ENCODE measurements at regions not wholly inside any gene's neighbourhood (a gene's known extent, or its start where the extent isn't known, plus 50 kb on each side); places are given as distances from the start of the nearest gene placed in this dataset.

GRCh38 chr10:130862626-130863025 lies 448.9 kb downstream of the TCERG1L start:
- H3K27me3 Mint-ChIP-seq (ENCODE audit: unreplicated experiment), result no peaks in the 10 kb centered on the region
- intact Hi-C loops (cut with micrococcal nuclease; ENCODE audit: unreplicated experiment), result no loop called here
- CTCF ChIA-PET, result no interaction called here
- H3K4me1 Mint-ChIP-seq (ENCODE audit: low read depth, unreplicated experiment), result no peaks in the 10 kb centered on the region
- no TSS peak for BruUV-seq (replicated peaks)
- no peak for TF ChIP-seq CTCF (IDR thresholded peaks at IDR 0.05; ENCODE audit: unreplicated experiment)
- H3K9me3 Mint-ChIP-seq (ENCODE audit: low read depth, unreplicated experiment), result peaks cover 12% of the 10 kb centered on the region
- H3K36me3 Mint-ChIP-seq (ENCODE audit: insufficient read depth, unreplicated experiment), result no peaks in the 10 kb centered on the region
- H3K27ac Mint-ChIP-seq (ENCODE audit: unreplicated experiment), result no peak overlapping the region
- DNase-seq, result no peak
- H3K4me3 Mint-ChIP-seq (ENCODE audit: low read depth, unreplicated experiment), result no peak overlapping the region

- no peak for TF ChIP-seq CTCF (IDR thresholded peaks at IDR 0.05; ENCODE audit: unreplicated experiment)
- Mint-ChIP-seq H3K9me3 (ENCODE audit: low read depth, unreplicated experiment) (peaks cover 12% of the 10 kb centered on the region), H3K27ac (ENCODE audit: unreplicated experiment) (no peak overlapping the region), H3K4me1 (ENCODE audit: low read depth, unreplicated experiment) (no peaks in the 10 kb centered on the region), H3K4me3 (ENCODE audit: low read depth, unreplicated experiment) (no peak overlapping the region), H3K27me3 (ENCODE audit: unreplicated experiment) (no peaks in the 10 kb centered on the region), H3K36me3 (ENCODE audit: insufficient read depth, unreplicated experiment) (no peaks in the 10 kb centered on the region)
- no TSS peak for BruUV-seq (replicated peaks)
- DNase-seq, result no peak
- intact Hi-C loops (cut with micrococcal nuclease; ENCODE audit: unreplicated experiment), result no loop called here
- CTCF ChIA-PET, result no interaction called here
These were observed 448.5 kb downstream of the TCERG1L start for GRCh38 chr10:130863044-130863443.

- Mint-ChIP-seq H3K4me3 (ENCODE audit: low read depth, unreplicated experiment) (no peak overlapping the region), H3K36me3 (ENCODE audit: insufficient read depth, unreplicated experiment) (no peaks in the 10 kb centered on the region), H3K27me3 (ENCODE audit: unreplicated experiment) (no peaks in the 10 kb centered on the region), H3K27ac (ENCODE audit: unreplicated experiment) (no peak overlapping the region), H3K9me3 (ENCODE audit: low read depth, unreplicated experiment) (peaks cover 14% of the 10 kb centered on the region), H3K4me1 (ENCODE audit: low read depth, unreplicated experiment) (no peaks in the 10 kb centered on the region)
- BruUV-seq (replicated peaks), result no TSS peak
- no peak for TF ChIP-seq CTCF (IDR thresholded peaks at IDR 0.05; ENCODE audit: unreplicated experiment)
- no peak for DNase-seq
- intact Hi-C loops (cut with micrococcal nuclease; ENCODE audit: unreplicated experiment), result no loop called here
- CTCF ChIA-PET, result no interaction called here
These were observed 446.3 kb downstream of the TCERG1L start for GRCh38 chr10:130864961-130865818.

GRCh38 chr10:130866857-130867256 lies 444.7 kb downstream of the TCERG1L start:
- Mint-ChIP-seq H3K4me3 (ENCODE audit: low read depth, unreplicated experiment) (no peak overlapping the region), H3K36me3 (ENCODE audit: insufficient read depth, unreplicated experiment) (no peaks in the 10 kb centered on the region), H3K4me1 (ENCODE audit: low read depth, unreplicated experiment) (no peaks in the 10 kb centered on the region), H3K9me3 (ENCODE audit: low read depth, unreplicated experiment) (peaks cover 13% of the 10 kb centered on the region), H3K27me3 (ENCODE audit: unreplicated experiment) (no peaks in the 10 kb centered on the region), H3K27ac (ENCODE audit: unreplicated experiment) (no peak overlapping the region)
- no TSS peak for BruUV-seq (replicated peaks)
- DNase-seq, result no peak
- intact Hi-C loops (cut with micrococcal nuclease; ENCODE audit: unreplicated experiment), result no loop called here
- TF ChIP-seq CTCF (IDR thresholded peaks at IDR 0.05; ENCODE audit: unreplicated experiment), result no peak
- CTCF ChIA-PET, result no interaction called here
